ENCODE measurements at regions not wholly inside any gene's neighbourhood (a gene's known extent, or its start where the extent isn't known, plus 50 kb on each side); places are given as distances from the start of the nearest gene placed in this dataset.

DNA sequence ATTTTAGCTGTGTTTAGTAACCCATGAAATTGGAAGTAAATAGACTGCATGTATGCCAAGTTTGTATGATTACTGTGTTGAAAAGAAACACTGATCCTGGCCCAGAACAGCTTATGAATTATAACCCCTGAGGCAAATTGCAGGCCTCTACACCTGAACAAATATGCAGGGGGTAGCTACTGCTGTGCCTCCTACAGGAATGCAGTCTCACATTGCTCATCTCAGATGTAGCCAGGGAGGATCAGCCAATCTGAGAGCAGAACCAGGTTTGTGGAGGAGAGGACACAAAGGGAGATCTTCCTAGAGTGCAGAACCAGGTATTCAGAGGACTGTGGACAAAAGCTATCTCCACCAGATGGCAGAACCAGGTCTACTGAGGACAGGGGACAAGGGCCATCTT lies 442.2 kb upstream of the DDI1 start:
- TF ChIP-seq ZNF48 (tag by site-specific recombination; IDR thresholded peaks at IDR 0.05): no peak
- TF ChIP-seq CTCF (tag by site-specific recombination; IDR thresholded peaks at IDR 0.05): no peak
- TF ChIP-seq ZSCAN30 (tag by site-specific recombination; IDR thresholded peaks at IDR 0.05): no peak
- TF ChIP-seq ZNF747 (tag by site-specific recombination; IDR thresholded peaks at IDR 0.05): no peak
- TF ChIP-seq ZNF121 (tag by site-specific recombination; IDR thresholded peaks at IDR 0.05): no peak

Data from HEK293 (cell line).